ENCODE measurements at regions not wholly inside any gene's neighbourhood (a gene's known extent, or its start where the extent isn't known, plus 50 kb on each side); places are given as distances from the start of the nearest gene placed in this dataset.

GRCh38 chrX:126395909-126396308, 156.7 kb downstream of the DCAF12L1 start:
- H3K9me3 Mint-ChIP-seq = no peaks in the 10 kb centered on the region
- no peaks in the 10 kb centered on the region for H3K36me3 ChIP-seq (ENCODE audit: control insufficient read depth, insufficient read depth, low read length)
- H3K4me3 ChIP-seq (ENCODE audit: low read length) = no peak overlapping the region
- peaks cover 18% of the 10 kb centered on the region for H3K4me1 Mint-ChIP-seq
- H3K9me3 ChIP-seq (ENCODE audit: control insufficient read depth, low read length) = no peaks in the 10 kb centered on the region
- DNase-seq = no peak
- H3K4me3 Mint-ChIP-seq = no peak overlapping the region
- no peaks in the 10 kb centered on the region for H3K27me3 ChIP-seq (ENCODE audit: control insufficient read depth, insufficient read depth, low read length, poor library complexity, severe bottlenecking)
- no peaks in the 10 kb centered on the region for H3K4me1 ChIP-seq (ENCODE audit: control insufficient read depth, insufficient read depth, low read length)
- no peak for TF ChIP-seq CTCF (conservative IDR thresholded peaks at IDR 0.05)
- H3K27me3 Mint-ChIP-seq (ENCODE audit: insufficient read depth) = no peaks in the 10 kb centered on the region
- H3K27ac Mint-ChIP-seq = no peak overlapping the region
- no peak overlapping the region for H3K27ac ChIP-seq (ENCODE audit: low read depth, low read length)
- H3K36me3 Mint-ChIP-seq (ENCODE audit: low read depth) = peaks cover 7% of the 10 kb centered on the region
- no peak overlapping the region for H3K9ac ChIP-seq (ENCODE audit: extremely low read depth, low read length, poor library complexity, severe bottlenecking)

GRCh38 chrX:126394681-126395080, 157.9 kb downstream of the DCAF12L1 start:
- Histone ChIP-seq H3K4me3 (ENCODE audit: low read length) (no peak overlapping the region), H3K9ac (ENCODE audit: extremely low read depth, low read length, poor library complexity, severe bottlenecking) (no peak overlapping the region), H3K36me3 (ENCODE audit: control insufficient read depth, insufficient read depth, low read length) (no peaks in the 10 kb centered on the region), H3K27ac (ENCODE audit: low read depth, low read length) (no peak overlapping the region), H3K27me3 (ENCODE audit: control insufficient read depth, insufficient read depth, low read length, poor library complexity, severe bottlenecking) (no peaks in the 10 kb centered on the region), H3K4me1 (ENCODE audit: control insufficient read depth, insufficient read depth, low read length) (no peaks in the 10 kb centered on the region), H3K9me3 (ENCODE audit: control insufficient read depth, low read length) (no peaks in the 10 kb centered on the region)
- TF ChIP-seq CTCF (conservative IDR thresholded peaks at IDR 0.05) = no peak
- Mint-ChIP-seq H3K27me3 (ENCODE audit: insufficient read depth) (no peaks in the 10 kb centered on the region), H3K4me3 (no peak overlapping the region), H3K9me3 (peaks cover under 1% of the 10 kb centered on the region), H3K36me3 (ENCODE audit: low read depth) (peaks cover 3% of the 10 kb centered on the region), H3K27ac (no peak overlapping the region), H3K4me1 (peaks cover 16% of the 10 kb centered on the region)
- WGBS, 2 experiments (ENCODE audit: insufficient coverage in 1 of 2, insufficient read length in 1 of 2) = 83% methylated on average over 2 of the region's 2 CpGs; no CpG with 5 or more reads in 1 of the 2 experiments
- DNase-seq = no peak

GRCh38 chrX:126393284-126393683, 159.3 kb downstream of the DCAF12L1 start:
- no peaks in the 10 kb centered on the region for H3K27me3 Mint-ChIP-seq (ENCODE audit: insufficient read depth)
- no peak for TF ChIP-seq CTCF (conservative IDR thresholded peaks at IDR 0.05)
- peaks cover 6% of the 10 kb centered on the region for H3K36me3 Mint-ChIP-seq (ENCODE audit: low read depth)
- no peak overlapping the region for H3K27ac Mint-ChIP-seq
- no peak overlapping the region for H3K27ac ChIP-seq (ENCODE audit: low read depth, low read length)
- no peak overlapping the region for H3K9ac ChIP-seq (ENCODE audit: extremely low read depth, low read length, poor library complexity, severe bottlenecking)
- WGBS, 2 experiments (ENCODE audit: insufficient coverage in 1 of 2, insufficient read length in 1 of 2) = 100% methylated on average over 3 of the region's 3 CpGs; no CpG with 5 or more reads in 1 of the 2 experiments
- H3K27me3 ChIP-seq (ENCODE audit: control insufficient read depth, insufficient read depth, low read length, poor library complexity, severe bottlenecking) = no peaks in the 10 kb centered on the region
- H3K4me1 ChIP-seq (ENCODE audit: control insufficient read depth, insufficient read depth, low read length) = no peaks in the 10 kb centered on the region
- DNase-seq = no peak
- H3K4me3 ChIP-seq (ENCODE audit: low read length) = no peak overlapping the region
- peaks cover 9% of the 10 kb centered on the region for H3K9me3 Mint-ChIP-seq
- no peaks in the 10 kb centered on the region for H3K36me3 ChIP-seq (ENCODE audit: control insufficient read depth, insufficient read depth, low read length)
- H3K4me3 Mint-ChIP-seq = no peak overlapping the region
- H3K9me3 ChIP-seq (ENCODE audit: control insufficient read depth, low read length) = no peaks in the 10 kb centered on the region
- peaks cover 4% of the 10 kb centered on the region for H3K4me1 Mint-ChIP-seq

All from endodermal cell (in vitro differentiated cells).